ENCODE measurements at regions not wholly inside any gene's neighbourhood (a gene's known extent, or its start where the extent isn't known, plus 50 kb on each side); places are given as distances from the start of the nearest gene placed in this dataset.

GRCh38 chr11:22546746-22547145 lies 78.9 kb downstream of the FANCF start:
- intact Hi-C loops (cut with DNase I, micrococcal nuclease), result no loop called here
- ATAC-seq (ENCODE audit: poor library complexity) (no peak), DNase-seq (no peak)
- Histone ChIP-seq H3K4me1 (ENCODE audit: insufficient read depth, low read length) (no peaks in the 10 kb centered on the region), H3K36me3 (ENCODE audit: insufficient read depth, low read length) (no peaks in the 10 kb centered on the region), H3K27ac (ENCODE audit: low read depth in 1 of 2, low read length in 2 of 2) (no peak overlapping the region), H3K27me3 (ENCODE audit: control insufficient read depth in 1 of 2, insufficient read depth in 2 of 2, low read length in 2 of 2) (no peaks in the 10 kb centered on the region), H3K4me3 (ENCODE audit: low read length) (no peak overlapping the region), H3K9me3 (ENCODE audit: control insufficient read depth in 1 of 2, insufficient read depth in 1 of 2, low read length in 2 of 2) (no peaks in the 10 kb centered on the region)
- Mint-ChIP-seq H3K4me3 (no peak overlapping the region), H3K4me1 (ENCODE audit: low read depth) (no peaks in the 10 kb centered on the region), H3K9me3 (no peaks in the 10 kb centered on the region), H3K27me3 (peaks cover 11% of the 10 kb centered on the region), H3K27ac (no peak overlapping the region), H3K36me3 (ENCODE audit: low read depth) (no peaks in the 10 kb centered on the region)
- no peak for TF ChIP-seq CTCF (IDR thresholded peaks at IDR 0.05)
- ChIA-PET CTCF (no interaction called here), POLR2A (no interaction called here)

DNA sequence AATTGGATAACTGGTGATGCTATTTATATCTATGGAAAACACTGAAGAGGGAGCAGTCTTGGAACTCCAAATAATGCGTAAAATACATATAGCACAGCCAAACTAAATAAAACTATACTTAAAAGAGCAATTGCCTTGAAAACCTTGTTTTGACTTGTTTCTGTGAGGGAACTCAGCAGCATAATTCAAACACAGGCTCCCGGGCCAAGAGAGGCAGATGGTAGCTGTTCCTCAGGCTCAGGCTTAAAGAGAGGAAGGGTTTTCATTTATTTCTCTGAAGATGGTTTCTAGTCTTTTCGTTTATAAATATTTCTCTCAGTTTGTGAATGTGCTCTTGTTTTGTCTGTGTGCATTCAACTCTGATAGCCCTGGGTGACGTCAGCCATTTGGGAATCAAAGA lies 82.4 kb downstream of the FANCF start:
- TF ChIP-seq CTCF (IDR thresholded peaks at IDR 0.05), result no peak
- DNase-seq, result no peak
- H3K27me3 ChIP-seq (ENCODE audit: control insufficient read depth in 1 of 2, insufficient read depth in 2 of 2, low read length in 2 of 2), result peaks cover 0 to under 1% of the 10 kb centered on the region in 2 experiments
- H3K4me3 Mint-ChIP-seq, result no peak overlapping the region
- H3K27ac ChIP-seq (ENCODE audit: low read depth in 1 of 2, low read length in 2 of 2), result no peak overlapping the region
- H3K9me3 Mint-ChIP-seq, result no peaks in the 10 kb centered on the region
- H3K36me3 ChIP-seq (ENCODE audit: insufficient read depth, low read length), result no peaks in the 10 kb centered on the region
- CTCF ChIA-PET, result no interaction called here
- intact Hi-C loops (cut with DNase I, micrococcal nuclease), result no loop called here
- peaks cover 7% of the 10 kb centered on the region for H3K27me3 Mint-ChIP-seq
- H3K36me3 Mint-ChIP-seq (ENCODE audit: low read depth), result no peaks in the 10 kb centered on the region
- no peaks in the 10 kb centered on the region for H3K9me3 ChIP-seq (ENCODE audit: control insufficient read depth in 1 of 2, insufficient read depth in 1 of 2, low read length in 2 of 2)
- H3K4me1 Mint-ChIP-seq (ENCODE audit: low read depth), result no peaks in the 10 kb centered on the region
- H3K4me1 ChIP-seq (ENCODE audit: insufficient read depth, low read length), result no peaks in the 10 kb centered on the region
- no peak overlapping the region for H3K4me3 ChIP-seq (ENCODE audit: low read length)
- POLR2A ChIA-PET, result no interaction called here
- no peak for ATAC-seq (ENCODE audit: poor library complexity)
- H3K27ac Mint-ChIP-seq, result no peak overlapping the region

- Mint-ChIP-seq H3K9me3 (no peaks in the 10 kb centered on the region), H3K27ac (no peak overlapping the region), H3K4me1 (ENCODE audit: low read depth) (no peaks in the 10 kb centered on the region), H3K27me3 (peaks cover 4% of the 10 kb centered on the region), H3K4me3 (no peak overlapping the region), H3K36me3 (ENCODE audit: low read depth) (no peaks in the 10 kb centered on the region)
- H3K36me3 ChIP-seq (ENCODE audit: insufficient read depth, low read length), result no peaks in the 10 kb centered on the region
- no peak overlapping the region for H3K27ac ChIP-seq (ENCODE audit: low read depth in 1 of 2, low read length in 2 of 2)
- ChIA-PET POLR2A (no interaction called here), CTCF (no interaction called here)
- no peaks in the 10 kb centered on the region for H3K9me3 ChIP-seq (ENCODE audit: control insufficient read depth in 1 of 2, insufficient read depth in 1 of 2, low read length in 2 of 2)
- TF ChIP-seq CTCF (IDR thresholded peaks at IDR 0.05), result no peak
- no peak for ATAC-seq (ENCODE audit: poor library complexity)
- no peak for DNase-seq
- no peak overlapping the region for H3K4me3 ChIP-seq (ENCODE audit: low read length)
- peaks cover 0 to 4% of the 10 kb centered on the region in 2 experiments for H3K27me3 ChIP-seq (ENCODE audit: control insufficient read depth in 1 of 2, insufficient read depth in 2 of 2, low read length in 2 of 2)
- no peaks in the 10 kb centered on the region for H3K4me1 ChIP-seq (ENCODE audit: insufficient read depth, low read length)
- intact Hi-C loops (cut with DNase I, micrococcal nuclease), result no loop called here
These were observed 85.8 kb downstream of the FANCF start for GRCh38 chr11:22539821-22540256.

Data from CD4-positive, alpha-beta T cell (primary cell).